SK-N-MC (cell line): ENCODE measurements at regions not wholly inside any gene's neighbourhood (a gene's known extent, or its start where the extent isn't known, plus 50 kb on each side); places are given as distances from the start of the nearest gene placed in this dataset.

Experiments
- EZH2 ChIP-seq: fragments of 200-600 bp; sonication (generic); IDR thresholded peaks from one replicate; pipeline ENCODE4 v1.6.1; 2017; ENCODE audit warnings: antibody characterized with exemption
- POLR2AphosphoS5 ChIP-seq: IDR thresholded peaks from 2 replicates; pipeline ENCODE4 v1.6.1; 2012; ENCODE audit warnings: mild to moderate bottlenecking, low read depth, low read length, borderline replicate concordance

DNA sequence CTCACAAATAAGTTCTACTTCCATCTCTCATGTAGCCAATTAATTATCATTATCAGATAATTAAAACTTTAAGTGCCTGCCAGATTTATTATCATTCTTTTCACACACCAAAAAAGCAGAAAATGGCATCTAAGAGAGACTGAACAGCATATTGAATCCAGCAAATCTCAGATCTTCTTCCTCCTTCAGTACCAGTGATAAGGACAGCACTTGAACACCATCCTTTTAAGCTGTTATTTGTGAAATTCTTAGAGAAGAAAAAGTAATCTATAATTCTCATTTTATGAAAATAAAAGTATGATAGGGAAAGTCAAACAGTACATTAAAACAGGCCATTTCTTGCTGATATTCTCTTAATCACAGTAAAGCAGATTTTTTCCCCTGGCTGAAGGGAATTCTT lies 104.5 kb downstream of the ELAPOR2 start:
- TF ChIP-seq EZH2 (no peak), POLR2AphosphoS5 (no peak)
